IMR-90 (cell line): ENCODE measurements at regions not wholly inside any gene's neighbourhood (a gene's known extent, or its start where the extent isn't known, plus 50 kb on each side); places are given as distances from the start of the nearest gene placed in this dataset.
A peak's percentile ranks its signal among the peaks of the same experiment; 100 is the strongest.

Source experiments
- ATAC-seq: fragments of 200-7000 bp; cut with Tn5 transposase; 2 replicates; pipeline ENCODE4 v1.9.1; 2020; ENCODE audit warnings: low read depth, mild to moderate bottlenecking, moderate library complexity
- BruUV-seq: library from RNA; stranded (reverse); fragments of 400-500 nt; replicated peaks from 2 replicates; lab custom pipeline; 2021; lab: Mats Ljungman, UMichigan
- CTCF ChIA-PET: fragments of 300-600 bp; formaldehyde crosslinking; extraction: SDS; loops from one replicate; lab custom pipeline; 2021; ENCODE audit warnings: antibody characterized with exemption; lab: Yijun Ruan, JAX
- POLR2A ChIA-PET: fragments of 300-600 bp; sonication (Branson Sonifier 250); formaldehyde crosslinking; loops from one replicate; lab custom pipeline; 2022; ENCODE audit warnings: antibody characterized with exemption; ENCODE audit not compliant: unreplicated experiment; lab: Charles Lee
- DNase-seq: peaks from one replicate; pipeline ENCODE4 v3.0.0; 2013
- H2AFZ ChIP-seq: replicated peaks from 2 replicates; pipeline ENCODE3; 2013; ENCODE audit warnings: low read length, mild to moderate bottlenecking; ENCODE audit not compliant: poor library complexity
- H2AK5ac ChIP-seq: 2 replicates; pipeline ENCODE4 v1.6.1; 2013; ENCODE audit warnings: low read depth, low read length, inconsistent platforms
- H2AK9ac ChIP-seq: replicated peaks from 2 replicates; pipeline ENCODE3; 2013; ENCODE audit warnings: mild to moderate bottlenecking, low read depth, low read length, moderate library complexity; ENCODE audit not compliant: poor library complexity
- H2BK120ac ChIP-seq: 2 replicates; pipeline ENCODE4 v1.6.1; 2013; ENCODE audit warnings: low read depth, low read length, inconsistent platforms
- H2BK15ac ChIP-seq: 3 replicates; pipeline ENCODE4 v1.6.1; 2013; ENCODE audit warnings: low read depth, low read length, inconsistent platforms
- H2BK20ac ChIP-seq: 2 replicates; pipeline ENCODE4 v1.6.1; 2013; ENCODE audit warnings: low read depth, mild to moderate bottlenecking, inconsistent platforms, low read length, moderate library complexity
- H2BK5ac ChIP-seq: 2 replicates; pipeline ENCODE4 v1.6.1; 2013; ENCODE audit warnings: mild to moderate bottlenecking, low read depth, low read length, inconsistent platforms; ENCODE audit not compliant: poor library complexity, severe bottlenecking
- H3K14ac ChIP-seq: replicated peaks from 2 replicates; pipeline ENCODE4 v1.6.1; 2013; ENCODE audit warnings: low read depth, low read length, inconsistent platforms
- H3K18ac ChIP-seq: 2 replicates; pipeline ENCODE4 v1.6.1; 2013; ENCODE audit warnings: low read depth, low read length, control low read depth
- H3K23ac ChIP-seq: 2 replicates; pipeline ENCODE4 v1.6.1; 2013; ENCODE audit warnings: low read depth, low read length, inconsistent platforms
- H3K27ac ChIP-seq: 2 replicates; pipeline ENCODE4 v1.5.1; 2013; ENCODE audit warnings: mild to moderate bottlenecking, control low read depth, low read length; ENCODE audit not compliant: insufficient read depth
- H3K27me3 ChIP-seq: 2 replicates; pipeline ENCODE4 v1.6.1; 2013; ENCODE audit warnings: low read length; ENCODE audit not compliant: control insufficient read depth, insufficient read depth
- H3K36me3 ChIP-seq: 2 replicates; pipeline ENCODE4 v1.6.1; 2013; ENCODE audit warnings: low read length, mixed read lengths; ENCODE audit not compliant: control insufficient read depth, insufficient read depth
- H3K4ac ChIP-seq: 2 replicates; pipeline ENCODE4 v1.6.1; 2013; ENCODE audit warnings: low read depth, low read length, inconsistent platforms
- H3K4me1 ChIP-seq: 2 replicates; pipeline ENCODE4 v1.6.1; 2013; ENCODE audit warnings: low read length, mixed read lengths; ENCODE audit not compliant: control insufficient read depth, insufficient read depth
- H3K4me2 ChIP-seq: 2 replicates; pipeline ENCODE4 v1.6.1; 2013; ENCODE audit warnings: low read depth, mild to moderate bottlenecking, control low read depth, low read length, moderate library complexity
- H3K4me3 ChIP-seq: 2 replicates; pipeline ENCODE4 v1.5.1; 2013; ENCODE audit warnings: low read depth, mild to moderate bottlenecking, control low read depth, low read length, moderate library complexity; ENCODE audit not compliant: insufficient read depth
- H3K56ac ChIP-seq: 2 replicates; pipeline ENCODE4 v1.6.1; 2013; ENCODE audit warnings: low read length, inconsistent platforms; ENCODE audit not compliant: insufficient read depth; ENCODE audit errors: extremely low read depth
- H3K79me1 ChIP-seq, 2 experiments: 2 replicates each; pipeline ENCODE4 v1.6.1; 2013; ENCODE audit warnings: low read length in 2 of 2, inconsistent platforms in 1 of 2, low read depth in 1 of 2
- H3K9ac ChIP-seq: 2 replicates; pipeline ENCODE4 v1.6.1; 2013; ENCODE audit warnings: low read depth, low read length, control low read depth
- H3K9me1 ChIP-seq: 2 replicates; pipeline ENCODE4 v1.6.1; 2013; ENCODE audit warnings: low read length, inconsistent platforms; ENCODE audit not compliant: insufficient read depth
- H3K9me3 ChIP-seq: 2 replicates; pipeline ENCODE4 v1.6.1; 2013; ENCODE audit warnings: low read length; ENCODE audit not compliant: control insufficient read depth, insufficient read depth
- H4K20me1 ChIP-seq: 2 replicates; pipeline ENCODE4 v1.6.1; 2013; ENCODE audit warnings: low read length, inconsistent platforms; ENCODE audit not compliant: insufficient read depth
- H4K5ac ChIP-seq: 2 replicates; pipeline ENCODE4 v1.6.1; 2013; ENCODE audit warnings: mild to moderate bottlenecking, low read depth, low read length, control low read depth
- H4K8ac ChIP-seq, 2 experiments: 2 replicates each; pipeline ENCODE4 v1.6.1; 2013; ENCODE audit warnings: low read depth in 2 of 2, low read length in 2 of 2, control low read depth in 1 of 2, inconsistent platforms in 1 of 2
- H4K91ac ChIP-seq: 2 replicates; pipeline ENCODE4 v1.6.1; 2013; ENCODE audit warnings: low read depth, low read length, inconsistent platforms; ENCODE audit not compliant: insufficient read depth
- CHD1 ChIP-seq: IDR thresholded peaks from 2 replicates; pipeline ENCODE4 v1.6.1; 2012; ENCODE audit warnings: low read depth, low read length, improper control_type of control experiment
- CTCF ChIP-seq: conservative IDR thresholded peaks from 2 replicates; pipeline ENCODE4 v1.5.1; 2012; ENCODE audit warnings: mild to moderate bottlenecking, low read depth, low read length, improper control_type of control experiment
- FOS ChIP-seq: fragments of 150-350 bp; IDR thresholded peaks from 2 replicates; pipeline ENCODE4 v1.6.1; 2016; ENCODE audit warnings: low read depth, low read length
- NFE2L2 ChIP-seq: fragments of 150-350 bp; IDR thresholded peaks from 2 replicates; pipeline ENCODE4 v1.6.1; 2016; ENCODE audit warnings: low read depth, mild to moderate bottlenecking, low read length
- RCOR1 ChIP-seq: IDR thresholded peaks from 2 replicates; pipeline ENCODE4 v1.6.1; 2012; ENCODE audit warnings: mild to moderate bottlenecking, low read length, improper control_type of control experiment; ENCODE audit not compliant: insufficient replicate concordance
- WGBS, 2 experiments: methylation state at CpG; one replicate each; pipeline versions ENCODE4 v1.1.5 to v1.1.7; 2013; ENCODE audit warnings: missing lambda C conversion rate in 2 of 2; ENCODE audit not compliant: insufficient read length in 1 of 2; ENCODE audit errors: extremely low coverage in 2 of 2; 5-methylcytosine and 5-hydroxymethylcytosine counted together
- dilution Hi-C: fragments of 300-500 bp; cut with HindIII; formaldehyde crosslinking; loops from one replicate; pipeline ENCODE4 v1.14.3; 2018; ENCODE audit warnings: low sequenced_read_pairs; ENCODE audit not compliant: unreplicated experiment
- in situ Hi-C: fragments of 300-500 bp; cut with MboI; formaldehyde crosslinking; loops from 3 replicates; pipeline ENCODE4 v1.14.3; 2019; ENCODE audit warnings: low sequenced_read_pairs, inconsistent platforms, mixed read lengths
- intact Hi-C: fragments of 100-400 bp; cut with micrococcal nuclease; formaldehyde crosslinking; loops from 2 replicates; pipeline ENCODE4 v1.10.0; 2022
- TF ChIP-seq, protein P1 (sequence below): fragments of 150-350 bp; IDR thresholded peaks from 2 replicates; pipeline ENCODE4 v1.6.1; 2016; ENCODE audit warnings: low read depth, mild to moderate bottlenecking, low read length, moderate library complexity, borderline replicate concordance

DNA sequence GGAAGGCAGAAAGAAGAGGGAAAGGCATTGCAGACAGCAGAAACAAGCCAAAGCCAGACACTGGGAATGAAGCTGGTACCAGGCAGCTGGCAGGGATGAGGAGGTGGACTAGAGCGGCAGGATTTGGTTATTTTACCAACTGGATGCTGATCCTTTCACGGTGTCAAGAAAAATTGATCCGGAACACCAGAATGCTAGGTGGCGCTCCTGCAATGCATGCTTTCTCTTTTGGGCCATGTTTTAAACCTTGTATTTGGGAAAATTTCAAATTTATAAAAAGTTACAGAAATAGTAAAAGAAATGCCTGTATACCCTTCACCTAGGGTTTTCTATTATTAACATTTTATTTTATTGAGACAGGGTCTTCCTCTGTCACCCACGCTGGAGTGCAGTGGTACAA lies 224.7 kb downstream of the SOX9 start:
- Histone ChIP-seq H3K9me1 (0 out of 2 replicates have a peak, but pooled peaks cover 4% of the 10 kb centered on the region), H2AK5ac (peak overlapping the region; percentile 49), H2AK9ac (no peak overlapping the region), H3K56ac (no peak overlapping the region), H3K36me3 (no peaks in the 10 kb centered on the region), H3K4me1 (peaks cover 3% of the 10 kb centered on the region; the same call in 1 of the 2 replicates), H3K4me3 (no peak overlapping the region), H4K8ac (no peak overlapping the region), H3K27me3 (no peaks in the 10 kb centered on the region), H3K27ac (no peak overlapping the region), H4K20me1 (no peaks in the 10 kb centered on the region), H3K14ac (peak overlapping the region; percentile 35; the same call in 1 of the 2 replicates), H2BK120ac (no peak overlapping the region), H4K91ac (peak overlapping the region; percentile 13; the same call in 1 of the 2 replicates), H3K9me3 (no peaks in the 10 kb centered on the region), H2BK15ac (peak overlapping the region; percentile 7; the same call in 1 of the 3 replicates), H2BK20ac (no peak overlapping the region), H3K23ac (no peak overlapping the region), H3K4me2 (no peak overlapping the region), H3K18ac (no peak overlapping the region), H3K79me1 (no peaks in the 10 kb centered on the region), H2AFZ (no peak overlapping the region), H4K5ac (no peak overlapping the region), H3K4ac (peak overlapping the region; percentile 32; the same call in 1 of the 2 replicates), H2BK5ac (no peak overlapping the region), H3K9ac (no peak overlapping the region)
- CTCF ChIA-PET, result interaction anchor here (0.6 kb wide), 1 partner anchor 24 kb away, joined by 5 read pairs; no protein-coding TSS in a partner anchor
- ATAC-seq, result no peak
- TF ChIP-seq CHD1, result no peak
- TF ChIP-seq FOS, result no peak
- no peak for TF ChIP-seq RCOR1
- TF ChIP-seq NFE2L2, result no peak
- no peak; the same call in 1 of the 2 replicates for TF ChIP-seq CTCF
- TF ChIP-seq, protein P1, sequence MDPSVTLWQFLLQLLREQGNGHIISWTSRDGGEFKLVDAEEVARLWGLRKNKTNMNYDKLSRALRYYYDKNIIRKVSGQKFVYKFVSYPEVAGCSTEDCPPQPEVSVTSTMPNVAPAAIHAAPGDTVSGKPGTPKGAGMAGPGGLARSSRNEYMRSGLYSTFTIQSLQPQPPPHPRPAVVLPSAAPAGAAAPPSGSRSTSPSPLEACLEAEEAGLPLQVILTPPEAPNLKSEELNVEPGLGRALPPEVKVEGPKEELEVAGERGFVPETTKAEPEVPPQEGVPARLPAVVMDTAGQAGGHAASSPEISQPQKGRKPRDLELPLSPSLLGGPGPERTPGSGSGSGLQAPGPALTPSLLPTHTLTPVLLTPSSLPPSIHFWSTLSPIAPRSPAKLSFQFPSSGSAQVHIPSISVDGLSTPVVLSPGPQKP, result no peak
- intact Hi-C loops, result no loop called here
- 100% methylated on average over 1 of the region's 5 CpGs; no CpG with 5 or more reads in 1 of the 2 experiments for WGBS, 2 experiments
- dilution Hi-C loops, result no loop called here
- in situ Hi-C loops, result no loop called here
- no TSS peak for BruUV-seq
- no peak for DNase-seq
- POLR2A ChIA-PET, result no interaction called here
